Gastrocnemius medialis (tissue), 4 donors: ENCODE measurements at regions not wholly inside any gene's neighbourhood (a gene's known extent, or its start where the extent isn't known, plus 50 kb on each side); places are given as distances from the start of the nearest gene placed in this dataset.

Source experiments
- ATAC-seq, 2 donors: fragments of 150-250 bp; one replicate each; pipeline ENCODE4 v1.9.1; 2016
- DNase-seq, 2 donors: peaks; one replicate each; pipeline ENCODE4 v3.0.0-alpha.2; 2019
- H3K27ac ChIP-seq, 4 donors: fragments of 200-600 bp; sonication (generic); 1 replicate in 1 of 4; 2 replicates in 3 of 4; pipeline ENCODE4 v1.5.1; 2016 to 2018; ENCODE audit warnings: mild to moderate bottlenecking in 2 of 4, moderate library complexity in 1 of 4
- H3K27me3 ChIP-seq, 3 donors: fragments of 200-600 bp; sonication (generic) in 2 of 3; 1 replicate in 1 of 3; 2 replicates in 2 of 3; pipeline versions ENCODE4 v1.5.1 to v1.6.0; 2016 to 2019; ENCODE audit warnings: mild to moderate bottlenecking in 1 of 3, moderate library complexity in 1 of 3
- H3K36me3 ChIP-seq, 2 donors: fragments of 200-600 bp; sonication (generic) in 1 of 2; one replicate each; pipeline ENCODE4 v1.5.1; 2017 to 2018
- H3K4me1 ChIP-seq, 2 donors: fragments of 200-600 bp; sonication (generic) in 1 of 2; one replicate each; pipeline ENCODE4 v1.5.1; 2016 to 2017; ENCODE audit warnings: mild to moderate bottlenecking in 2 of 2
- H3K4me3 ChIP-seq, 4 donors: fragments of 200-600 bp; sonication (generic) in 3 of 4; 1 replicate in 1 of 4; 2 replicates in 3 of 4; pipeline ENCODE4 v1.5.1; 2016 to 2019; ENCODE audit warnings: mild to moderate bottlenecking in 2 of 4
- H3K9me3 ChIP-seq, 3 donors: fragments of 200-600 bp; sonication (generic) in 2 of 3; 1 replicate in 1 of 3; 2 replicates in 2 of 3; pipeline ENCODE4 v1.5.1; 2016 to 2019
- POLR2A ChIP-seq, 2 donors: fragments of 450-650 bp; IDR thresholded peaks; one replicate each; pipeline ENCODE4 v1.6.1; 2017; ENCODE audit warnings: antibody characterized with exemption in 2 of 2, mild to moderate bottlenecking in 2 of 2, moderate library complexity in 2 of 2
- in situ Hi-C, 4 donors: fragments of 200-750 bp; cut with MboI; loops; one replicate each; pipeline versions ENCODE4 v1.15.0 to v1.8.0; 2017; ENCODE audit warnings: low sequenced_read_pairs in 4 of 4
- intact Hi-C: fragments of 100-400 bp; cut with DNase I; formaldehyde crosslinking; loops from one replicate; pipeline ENCODE4 v1.15.1; 2023; ENCODE audit warnings: low total_unique reads
- TF ChIP-seq, protein P1 (sequence below), 5 experiments: fragments of 450-650 bp in 3 of 5; fragments of 200-600 bp in 2 of 5; sonication (generic) in 2 of 5; IDR thresholded peaks in 4 of 5; conservative IDR thresholded peaks in 1 of 5; 1 replicate in 4 of 5; 2 replicates in 1 of 5; pipeline ENCODE4 v1.5.1; 2016 to 2019; ENCODE audit warnings: antibody characterized with exemption in 5 of 5, mild to moderate bottlenecking in 3 of 5, moderate library complexity in 3 of 5

- Histone ChIP-seq H3K27ac (peak overlapping the region; percentile 47 to 68 (median 49)), H3K27me3 (no peaks in the 10 kb centered on the region)
- intact Hi-C loops = no loop called here
These were observed 201.5 kb upstream of the IL12A start for GRCh38 chr3:159787178-159787574.

GRCh38 chr3:159787794-159788205 lies 200.8 kb upstream of the IL12A start:
- DNase-seq (no peak), ATAC-seq (no peak)
- H3K36me3 ChIP-seq = no peaks in the 10 kb centered on the region
- intact Hi-C loops (no loop called here), in situ Hi-C loops (no loop called here)
- no peak for TF ChIP-seq POLR2A (IDR thresholded peaks at IDR 0.05)
- TF ChIP-seq, protein P1, sequence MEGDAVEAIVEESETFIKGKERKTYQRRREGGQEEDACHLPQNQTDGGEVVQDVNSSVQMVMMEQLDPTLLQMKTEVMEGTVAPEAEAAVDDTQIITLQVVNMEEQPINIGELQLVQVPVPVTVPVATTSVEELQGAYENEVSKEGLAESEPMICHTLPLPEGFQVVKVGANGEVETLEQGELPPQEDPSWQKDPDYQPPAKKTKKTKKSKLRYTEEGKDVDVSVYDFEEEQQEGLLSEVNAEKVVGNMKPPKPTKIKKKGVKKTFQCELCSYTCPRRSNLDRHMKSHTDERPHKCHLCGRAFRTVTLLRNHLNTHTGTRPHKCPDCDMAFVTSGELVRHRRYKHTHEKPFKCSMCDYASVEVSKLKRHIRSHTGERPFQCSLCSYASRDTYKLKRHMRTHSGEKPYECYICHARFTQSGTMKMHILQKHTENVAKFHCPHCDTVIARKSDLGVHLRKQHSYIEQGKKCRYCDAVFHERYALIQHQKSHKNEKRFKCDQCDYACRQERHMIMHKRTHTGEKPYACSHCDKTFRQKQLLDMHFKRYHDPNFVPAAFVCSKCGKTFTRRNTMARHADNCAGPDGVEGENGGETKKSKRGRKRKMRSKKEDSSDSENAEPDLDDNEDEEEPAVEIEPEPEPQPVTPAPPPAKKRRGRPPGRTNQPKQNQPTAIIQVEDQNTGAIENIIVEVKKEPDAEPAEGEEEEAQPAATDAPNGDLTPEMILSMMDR (IDR thresholded peaks at IDR 0.05 in 4 of 5, conservative IDR thresholded peaks at IDR 0.05 in 1 of 5) = no peak
- H3K27ac ChIP-seq = peak overlapping the region; percentile 47 to 68 (median 49)
- no peak overlapping the region for H3K4me3 ChIP-seq
- no peaks in the 10 kb centered on the region for H3K27me3 ChIP-seq
- H3K9me3 ChIP-seq = no peaks in the 10 kb centered on the region
- H3K4me1 ChIP-seq = peaks cover 5 to 9% of the 10 kb centered on the region in 2 donors

More at GRCh38 chr3:159787178-159787574, 201.5 kb upstream of the IL12A start:
- H3K4me1 ChIP-seq = peaks cover 5 to 9% of the 10 kb centered on the region in 2 donors
- ATAC-seq (peak in 1 of 2 donors; percentile 26), DNase-seq (no peak)
- no peak overlapping the region for H3K4me3 ChIP-seq
- no peak for TF ChIP-seq POLR2A (IDR thresholded peaks at IDR 0.05)
- TF ChIP-seq, protein P1 (IDR thresholded peaks at IDR 0.05 in 4 of 5, conservative IDR thresholded peaks at IDR 0.05 in 1 of 5) = no peak
- H3K9me3 ChIP-seq = no peaks in the 10 kb centered on the region
- in situ Hi-C loops = no loop called here
- no peaks in the 10 kb centered on the region for H3K36me3 ChIP-seq

DNA sequence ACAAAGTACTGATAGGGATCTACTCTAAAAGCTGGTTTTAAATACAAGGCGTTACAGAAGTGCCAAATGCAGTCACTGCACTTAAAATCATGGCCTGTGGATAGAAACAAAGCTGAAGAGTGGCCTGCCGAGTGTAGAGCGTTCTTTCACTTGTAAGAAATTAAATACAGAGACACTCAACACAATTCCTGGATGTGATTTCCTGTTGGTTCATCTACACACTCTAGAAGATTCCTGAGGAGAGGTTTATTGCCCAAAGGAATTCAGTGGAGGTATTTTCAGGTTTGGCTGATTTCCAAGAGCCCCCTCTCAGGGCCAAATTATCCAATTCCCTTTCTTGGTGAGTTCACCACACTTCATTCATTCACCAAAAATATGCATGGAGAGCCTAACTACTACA lies 200.3 kb upstream of the IL12A start:
- DNase-seq (no peak), ATAC-seq (no peak)
- H3K36me3 ChIP-seq = no peaks in the 10 kb centered on the region
- H3K27ac ChIP-seq = peak overlapping the region; percentile 47 to 68 (median 49)
- H3K4me1 ChIP-seq = peaks cover 5 to 9% of the 10 kb centered on the region in 2 donors
- in situ Hi-C loops (no loop called here), intact Hi-C loops (no loop called here)
- no peak overlapping the region for H3K4me3 ChIP-seq
- no peaks in the 10 kb centered on the region for H3K27me3 ChIP-seq
- no peaks in the 10 kb centered on the region for H3K9me3 ChIP-seq
- TF ChIP-seq, protein P1 (IDR thresholded peaks at IDR 0.05 in 4 of 5, conservative IDR thresholded peaks at IDR 0.05 in 1 of 5) = no peak
- TF ChIP-seq POLR2A (IDR thresholded peaks at IDR 0.05) = no peak

GRCh38 chr3:159789017-159789416 lies 199.6 kb upstream of the IL12A start:
- H3K4me1 ChIP-seq = peaks cover 5 to 9% of the 10 kb centered on the region in 2 donors
- intact Hi-C loops (no loop called here), in situ Hi-C loops (no loop called here)
- TF ChIP-seq POLR2A (IDR thresholded peaks at IDR 0.05) = no peak
- TF ChIP-seq, protein P1 (IDR thresholded peaks at IDR 0.05 in 4 of 5, conservative IDR thresholded peaks at IDR 0.05 in 1 of 5) = no peak
- H3K27ac ChIP-seq = peak overlapping the region in 1 of 4 donors; percentile 47
- H3K36me3 ChIP-seq = no peaks in the 10 kb centered on the region
- no peaks in the 10 kb centered on the region for H3K9me3 ChIP-seq
- H3K27me3 ChIP-seq = no peaks in the 10 kb centered on the region
- ATAC-seq (no peak), DNase-seq (no peak)
- no peak overlapping the region for H3K4me3 ChIP-seq
